ENCODE measurements at regions not wholly inside any gene's neighbourhood (a gene's known extent, or its start where the extent isn't known, plus 50 kb on each side); places are given as distances from the start of the nearest gene placed in this dataset.
"Not testable (repeated sequence)": the region's sequence is repeated elsewhere in the genome, so short reads cannot be mapped to it uniquely, and the experiment has no call there.

- TF ChIP-seq SP1 (IDR thresholded peaks at IDR 0.05) (no peak), TAF1 (conservative IDR thresholded peaks at IDR 0.05) (no peak), FOXA1 (IDR thresholded peaks at IDR 0.05) (no peak), RAD21 (IDR thresholded peaks at IDR 0.05) (no peak)
- H3K4me3 ChIP-seq (ENCODE audit: low read depth in 1 of 3, low read length in 3 of 3): no peak overlapping the region
- no peaks in the 10 kb centered on the region for H3K36me3 ChIP-seq (ENCODE audit: control insufficient read depth in 4 of 4, insufficient read depth in 3 of 4, low read depth in 1 of 4, low read length in 3 of 4)
- no peak for DNase-seq (ENCODE audit: low spot score)
- no peaks in the 10 kb centered on the region for H3K9me3 ChIP-seq (ENCODE audit: control insufficient read depth in 4 of 4, low read length in 3 of 4)
- 96% methylated on average over 8 of the region's 9 CpGs for WGBS
- H3K27me3 ChIP-seq (ENCODE audit: control insufficient read depth in 4 of 4, insufficient read depth in 4 of 4, low read length in 3 of 4): no peaks in the 10 kb centered on the region
- H3K9ac ChIP-seq (ENCODE audit: low read depth in 1 of 2, low read length in 2 of 2): no peak overlapping the region
- H3K27ac ChIP-seq (ENCODE audit: low read depth in 1 of 2, low read length in 2 of 2): no peak overlapping the region
- no peaks in the 10 kb centered on the region for H3K4me1 ChIP-seq (ENCODE audit: control insufficient read depth in 4 of 4, insufficient read depth in 4 of 4, low read length in 3 of 4)
Observed at GRCh38 chr7:96558093-96558492, 151.6 kb downstream of the SEM1 start.

GRCh38 chr7:96557598-96557997 is 152.0 kb downstream of the SEM1 start:
- not testable (repeated sequence) for H3K9me3 ChIP-seq (ENCODE audit: control insufficient read depth in 4 of 4, low read length in 3 of 4); H3K27me3 ChIP-seq (ENCODE audit: control insufficient read depth in 4 of 4, insufficient read depth in 4 of 4, low read length in 3 of 4); H3K27ac ChIP-seq (ENCODE audit: low read depth in 1 of 2, low read length in 2 of 2); H3K9ac ChIP-seq (ENCODE audit: low read depth in 1 of 2, low read length in 2 of 2); H3K36me3 ChIP-seq (ENCODE audit: control insufficient read depth in 4 of 4, insufficient read depth in 3 of 4, low read depth in 1 of 4, low read length in 3 of 4); DNase-seq (ENCODE audit: low spot score); H3K4me1 ChIP-seq (ENCODE audit: control insufficient read depth in 4 of 4, insufficient read depth in 4 of 4, low read length in 3 of 4); H3K4me3 ChIP-seq (ENCODE audit: low read depth in 1 of 3, low read length in 3 of 3)
- WGBS: 82% methylated on average over 12 of the region's 13 CpGs

- Histone ChIP-seq H3K36me3 (ENCODE audit: control insufficient read depth in 4 of 4, insufficient read depth in 3 of 4, low read depth in 1 of 4, low read length in 3 of 4) (no peaks in the 10 kb centered on the region), H3K27me3 (ENCODE audit: control insufficient read depth in 4 of 4, insufficient read depth in 4 of 4, low read length in 3 of 4) (no peaks in the 10 kb centered on the region), H3K9ac (ENCODE audit: low read depth in 1 of 2, low read length in 2 of 2) (no peak overlapping the region), H3K9me3 (ENCODE audit: control insufficient read depth in 4 of 4, low read length in 3 of 4) (no peaks in the 10 kb centered on the region), H3K27ac (ENCODE audit: low read depth in 1 of 2, low read length in 2 of 2) (peak overlapping the region; percentile 73 to 79), H3K4me3 (ENCODE audit: low read depth in 1 of 3, low read length in 3 of 3) (no peak overlapping the region), H3K4me1 (ENCODE audit: control insufficient read depth in 4 of 4, insufficient read depth in 4 of 4, low read length in 3 of 4) (peaks cover 2 to 16% (median 15%) of the 10 kb centered on the region in 4 donors)
- DNase-seq (ENCODE audit: low spot score): no peak
- WGBS: 43% methylated on average over 5 of the region's 5 CpGs
- peak; percentile 88 for TF ChIP-seq MAX (IDR thresholded peaks at IDR 0.05)
- TF ChIP-seq NR2F2 (IDR thresholded peaks at IDR 0.05): peak; percentile 72
- TF ChIP-seq TAF1 (conservative IDR thresholded peaks at IDR 0.05): no peak
- peak; percentile 80 for TF ChIP-seq FOXA2 (IDR thresholded peaks at IDR 0.05)
- peak; percentile 76 for TF ChIP-seq YY1 (IDR thresholded peaks at IDR 0.05)
- TF ChIP-seq ATF3 (IDR thresholded peaks at IDR 0.05): peak; percentile 93
- TF ChIP-seq EGR1 (IDR thresholded peaks at IDR 0.05; ENCODE audit: low read depth in 2 of 2): peak in 1 of 2 donors; percentile 69
- peak; percentile 98 to 99 for TF ChIP-seq RXRA (IDR thresholded peaks at IDR 0.05)
- TF ChIP-seq HNF4G (IDR thresholded peaks at IDR 0.05): peak; percentile 91
- peak; percentile 94 for TF ChIP-seq ZBTB33 (IDR thresholded peaks at IDR 0.05)
- TF ChIP-seq FOXA1 (IDR thresholded peaks at IDR 0.05): peak; percentile 78
- no peak for TF ChIP-seq CTCF (IDR thresholded peaks at IDR 0.05; ENCODE audit: low read depth, low read length, missing input control)
- TF ChIP-seq RAD21 (IDR thresholded peaks at IDR 0.05): peak; percentile 80 to 81
- TF ChIP-seq GABPA (IDR thresholded peaks at IDR 0.05 in 1 of 2, conservative IDR thresholded peaks at IDR 0.05 in 1 of 2): peak in 1 of 2 donors; percentile 41
- peak; percentile 81 for TF ChIP-seq REST (IDR thresholded peaks at IDR 0.05)
- peak; percentile 98 for TF ChIP-seq HNF4A (conservative IDR thresholded peaks at IDR 0.05)
- TF ChIP-seq SP1 (IDR thresholded peaks at IDR 0.05): peak; percentile 89
- peak; percentile 98 to 99 for TF ChIP-seq JUND (IDR thresholded peaks at IDR 0.05)
Observed at GRCh38 chr7:96548664-96549063, 161.0 kb downstream of the SEM1 start.

All from liver (tissue), 8 donors.